PFSK-1 (cell line): ENCODE measurements at regions not wholly inside any gene's neighbourhood (a gene's known extent, or its start where the extent isn't known, plus 50 kb on each side); places are given as distances from the start of the nearest gene placed in this dataset.

ENCODE experiments used
- FOXP2 ChIP-seq: optimal IDR thresholded peaks from 2 replicates; pipeline ENCODE3; 2011; ENCODE audit warnings: borderline replicate concordance, control low read depth, inconsistent platforms; ENCODE audit not compliant: insufficient read depth; ENCODE audit errors: extremely low read length, extremely low read depth
- POLR2AphosphoS5 ChIP-seq: IDR thresholded peaks from 2 replicates; pipeline ENCODE4 v1.6.1; 2012; ENCODE audit warnings: low read depth, mild to moderate bottlenecking, control low read depth, low read length, moderate library complexity
- SIN3A ChIP-seq: IDR thresholded peaks from 2 replicates; pipeline ENCODE4 v1.6.1; 2012; ENCODE audit warnings: mild to moderate bottlenecking, low read length, moderate library complexity, borderline replicate concordance; ENCODE audit not compliant: insufficient read depth
- TAF1 ChIP-seq: IDR thresholded peaks from 2 replicates; pipeline ENCODE4 v1.6.1; 2012; ENCODE audit warnings: low read length, control low read depth, borderline replicate concordance; ENCODE audit not compliant: insufficient read depth
- TF ChIP-seq, protein P1 (sequence below), 2 experiments: IDR thresholded peaks; 2 replicates each; pipeline versions ENCODE4 v1.6.1 to v1.8.0; 2011 to 2012; ENCODE audit warnings: low read depth in 2 of 2, low read length in 2 of 2, control low read depth in 1 of 2, inconsistent platforms in 1 of 2, mild to moderate bottlenecking in 1 of 2, moderate library complexity in 1 of 2; ENCODE audit not compliant: insufficient read depth in 1 of 2

DNA sequence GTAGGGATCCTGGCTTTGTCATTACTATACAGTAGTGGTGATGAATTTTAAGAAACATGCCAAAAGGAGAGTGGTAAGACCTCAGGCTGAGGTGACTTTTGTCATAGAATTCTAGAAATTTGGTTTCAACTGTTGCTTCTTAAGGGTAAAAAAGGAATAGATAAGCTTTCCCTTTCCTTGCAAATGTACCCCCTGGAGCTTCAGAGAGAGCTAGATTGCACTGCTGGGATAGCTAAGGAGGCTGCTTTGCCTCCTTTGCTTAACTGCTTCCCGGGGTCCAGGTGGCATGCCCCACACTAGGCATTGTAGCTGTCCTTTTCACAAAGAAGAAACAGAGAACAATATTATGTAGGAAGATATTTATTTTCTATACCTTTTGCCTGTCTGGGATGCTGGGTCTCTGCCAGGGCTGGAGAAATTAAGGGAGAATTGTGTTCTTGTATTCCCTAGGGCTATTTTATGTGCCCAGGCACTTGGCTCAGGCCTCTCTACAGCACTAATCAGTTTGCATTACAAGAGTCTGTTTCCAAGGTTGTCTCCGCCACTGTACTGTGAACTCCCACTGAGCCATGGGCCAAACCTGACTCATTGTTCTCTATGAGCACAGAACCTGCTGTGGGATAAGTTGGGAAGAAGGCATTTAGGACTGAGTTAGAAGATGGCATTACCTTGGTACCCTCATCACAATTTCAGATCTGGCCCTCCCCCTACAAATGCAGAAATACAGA, 460.0 kb downstream of the PDCD6IP start:
- TF ChIP-seq TAF1: no peak
- TF ChIP-seq, protein P1, sequence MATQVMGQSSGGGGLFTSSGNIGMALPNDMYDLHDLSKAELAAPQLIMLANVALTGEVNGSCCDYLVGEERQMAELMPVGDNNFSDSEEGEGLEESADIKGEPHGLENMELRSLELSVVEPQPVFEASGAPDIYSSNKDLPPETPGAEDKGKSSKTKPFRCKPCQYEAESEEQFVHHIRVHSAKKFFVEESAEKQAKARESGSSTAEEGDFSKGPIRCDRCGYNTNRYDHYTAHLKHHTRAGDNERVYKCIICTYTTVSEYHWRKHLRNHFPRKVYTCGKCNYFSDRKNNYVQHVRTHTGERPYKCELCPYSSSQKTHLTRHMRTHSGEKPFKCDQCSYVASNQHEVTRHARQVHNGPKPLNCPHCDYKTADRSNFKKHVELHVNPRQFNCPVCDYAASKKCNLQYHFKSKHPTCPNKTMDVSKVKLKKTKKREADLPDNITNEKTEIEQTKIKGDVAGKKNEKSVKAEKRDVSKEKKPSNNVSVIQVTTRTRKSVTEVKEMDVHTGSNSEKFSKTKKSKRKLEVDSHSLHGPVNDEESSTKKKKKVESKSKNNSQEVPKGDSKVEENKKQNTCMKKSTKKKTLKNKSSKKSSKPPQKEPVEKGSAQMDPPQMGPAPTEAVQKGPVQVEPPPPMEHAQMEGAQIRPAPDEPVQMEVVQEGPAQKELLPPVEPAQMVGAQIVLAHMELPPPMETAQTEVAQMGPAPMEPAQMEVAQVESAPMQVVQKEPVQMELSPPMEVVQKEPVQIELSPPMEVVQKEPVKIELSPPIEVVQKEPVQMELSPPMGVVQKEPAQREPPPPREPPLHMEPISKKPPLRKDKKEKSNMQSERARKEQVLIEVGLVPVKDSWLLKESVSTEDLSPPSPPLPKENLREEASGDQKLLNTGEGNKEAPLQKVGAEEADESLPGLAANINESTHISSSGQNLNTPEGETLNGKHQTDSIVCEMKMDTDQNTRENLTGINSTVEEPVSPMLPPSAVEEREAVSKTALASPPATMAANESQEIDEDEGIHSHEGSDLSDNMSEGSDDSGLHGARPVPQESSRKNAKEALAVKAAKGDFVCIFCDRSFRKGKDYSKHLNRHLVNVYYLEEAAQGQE (IDR thresholded peaks at IDR 0.05; ENCODE audit: insufficient read depth in 1 of 2, low read depth in 2 of 2, low read length in 2 of 2): no peak
- no peak for TF ChIP-seq SIN3A
- no peak for TF ChIP-seq POLR2AphosphoS5
- no peak for TF ChIP-seq FOXP2

DNA sequence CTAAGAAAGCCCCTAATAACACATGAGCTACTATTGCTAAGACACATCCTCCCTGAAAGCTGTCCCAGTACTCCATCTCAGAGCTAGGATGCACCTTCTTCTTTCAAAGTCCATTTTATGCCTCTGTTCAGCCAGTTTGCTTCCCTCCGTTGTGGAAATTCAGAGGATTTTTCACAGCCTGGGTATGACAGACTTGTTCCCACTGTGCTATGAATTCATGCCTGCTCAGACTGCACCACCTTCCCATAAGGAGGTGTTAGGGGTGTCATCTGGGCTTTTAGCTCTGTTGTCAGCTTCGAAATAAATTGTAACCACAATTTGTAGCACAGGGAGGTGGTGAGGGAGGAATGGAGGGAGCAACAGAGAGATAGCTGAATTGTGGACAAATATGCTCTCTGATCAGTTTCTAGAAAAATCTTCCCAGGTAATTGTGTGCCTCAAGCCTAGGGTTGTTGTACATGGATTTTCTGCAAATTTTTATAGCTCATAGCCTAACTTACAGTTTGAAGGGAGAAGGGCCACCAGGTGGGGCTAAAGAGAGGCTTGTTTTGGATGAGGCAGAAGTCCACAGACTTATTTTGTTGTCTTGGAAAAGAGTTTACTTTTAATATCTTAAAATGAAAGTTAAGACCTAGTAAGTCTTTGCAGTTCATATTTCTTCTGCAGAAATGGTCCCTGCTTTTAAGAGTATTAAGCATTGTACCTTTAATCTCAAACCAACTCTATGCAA, 462.0 kb downstream of the PDCD6IP start:
- TF ChIP-seq FOXP2: no peak
- TF ChIP-seq SIN3A: no peak
- TF ChIP-seq, protein P1 (IDR thresholded peaks at IDR 0.05; ENCODE audit: insufficient read depth in 1 of 2, low read depth in 2 of 2, low read length in 2 of 2): no peak
- no peak for TF ChIP-seq TAF1
- no peak for TF ChIP-seq POLR2AphosphoS5

DNA sequence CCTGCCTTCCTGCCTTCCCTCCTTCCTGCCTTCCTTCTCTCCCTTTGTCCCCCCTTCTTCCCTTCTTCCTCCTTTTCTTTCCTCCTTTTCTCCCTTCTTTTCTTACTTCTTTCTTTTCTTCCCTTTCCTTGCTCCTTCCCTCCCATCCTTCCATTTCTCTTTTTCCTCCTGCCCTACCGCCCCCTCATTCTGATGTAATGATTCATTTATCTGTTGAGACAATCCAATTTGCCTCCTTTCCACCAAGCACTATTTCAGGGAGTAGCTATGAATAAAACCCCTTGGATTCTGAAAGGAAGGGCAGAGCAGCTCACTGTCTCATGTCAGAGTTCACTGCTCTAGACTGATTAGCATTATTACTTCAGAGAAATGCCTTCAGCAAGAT, 462.6 kb downstream of the PDCD6IP start:
- TF ChIP-seq TAF1: no peak
- TF ChIP-seq SIN3A: no peak
- TF ChIP-seq, protein P1 (IDR thresholded peaks at IDR 0.05; ENCODE audit: insufficient read depth in 1 of 2, low read depth in 2 of 2, low read length in 2 of 2): no peak
- no peak for TF ChIP-seq FOXP2

DNA sequence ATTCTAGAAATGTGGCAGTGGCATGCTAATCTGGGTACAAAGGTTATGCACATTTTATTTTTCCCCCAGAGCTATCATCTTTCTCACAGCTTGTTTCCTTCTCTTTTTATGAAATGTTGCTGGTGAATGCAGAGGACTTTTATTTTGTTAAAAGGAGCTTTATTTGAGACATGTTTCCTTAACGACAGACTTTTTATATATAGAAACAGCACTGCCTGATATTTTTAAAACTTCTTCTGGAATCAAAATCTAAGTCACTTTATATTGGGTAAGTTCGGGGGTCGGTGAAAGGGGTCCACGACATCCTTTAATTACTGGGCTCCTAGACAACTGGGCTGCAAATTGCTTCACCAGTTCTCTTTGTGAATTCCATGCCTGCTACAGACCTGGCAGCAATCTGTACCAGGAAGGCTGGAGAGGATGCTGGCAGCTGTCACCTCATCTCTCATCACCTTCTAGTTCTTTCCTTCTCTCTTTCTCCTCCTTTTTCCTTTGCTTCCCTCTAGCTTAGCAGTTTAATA, 464.7 kb downstream of the PDCD6IP start:
- no peak for TF ChIP-seq FOXP2
- no peak for TF ChIP-seq POLR2AphosphoS5
- no peak for TF ChIP-seq TAF1
- no peak for TF ChIP-seq SIN3A
- TF ChIP-seq, protein P1 (IDR thresholded peaks at IDR 0.05; ENCODE audit: insufficient read depth in 1 of 2, low read depth in 2 of 2, low read length in 2 of 2): no peak
